ENCODE measurements at regions not wholly inside any gene's neighbourhood (a gene's known extent, or its start where the extent isn't known, plus 50 kb on each side); places are given as distances from the start of the nearest gene placed in this dataset.

DNA sequence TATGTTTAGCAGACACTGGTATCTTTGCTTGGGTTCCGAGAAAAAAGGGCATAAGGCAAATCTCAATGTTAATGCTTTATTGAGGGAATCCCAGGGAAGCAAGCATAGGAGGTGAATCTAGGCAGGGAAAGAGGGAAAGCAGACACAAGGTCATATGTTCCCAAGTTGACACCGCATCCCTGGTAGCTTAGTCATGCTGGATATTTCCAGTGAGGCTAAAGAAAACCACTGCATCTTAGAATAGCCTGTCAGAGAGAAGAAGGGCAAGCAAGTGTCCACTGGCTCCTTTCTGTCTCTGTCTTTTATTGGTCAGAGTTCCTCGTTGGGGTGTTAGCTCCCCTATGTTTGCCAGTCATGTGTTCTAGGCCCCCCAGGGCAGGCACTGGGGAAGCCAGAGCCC is 104.7 kb downstream of the NKX6-1 start:
- TF ChIP-seq GATA3 (IDR thresholded peaks at IDR 0.05; ENCODE audit: low read depth, low read length) (no peak), GATA2 (IDR thresholded peaks at IDR 0.05; ENCODE audit: low read depth, low read length) (no peak)

Data from SH-SY5Y (cell line).